ENCODE measurements at regions not wholly inside any gene's neighbourhood (a gene's known extent, or its start where the extent isn't known, plus 50 kb on each side); places are given as distances from the start of the nearest gene placed in this dataset.

- no peak for DNase-seq
These were observed 196.4 kb downstream of the NSUN3 start for GRCh38 chr3:94259291-94259690.

DNA sequence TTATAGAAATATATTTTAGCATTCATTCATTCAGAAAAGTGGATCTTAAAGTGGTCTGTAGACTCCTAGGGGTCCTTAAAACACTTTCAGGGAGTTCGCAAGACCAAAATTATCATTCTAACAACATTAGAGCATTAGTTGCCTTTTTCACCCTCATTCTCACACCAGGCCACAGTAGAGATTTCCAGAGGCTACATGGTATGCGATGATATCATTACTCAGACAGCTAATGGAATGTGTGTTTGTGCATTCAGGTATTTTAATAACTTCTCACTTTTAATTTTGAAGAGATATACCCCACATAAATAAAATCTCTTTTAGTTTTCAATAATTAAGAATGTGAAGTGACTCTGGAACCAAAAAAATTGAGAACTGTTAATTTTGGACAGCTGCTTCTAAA lies 206.9 kb downstream of the NSUN3 start:
- peak; percentile 44 for DNase-seq

- peak; percentile 31 for DNase-seq
These were observed 209.2 kb downstream of the NSUN3 start for GRCh38 chr3:94272016-94272415.

- no peak for DNase-seq
These were observed 218.1 kb downstream of the NSUN3 start for GRCh38 chr3:94280958-94281357.

DNA sequence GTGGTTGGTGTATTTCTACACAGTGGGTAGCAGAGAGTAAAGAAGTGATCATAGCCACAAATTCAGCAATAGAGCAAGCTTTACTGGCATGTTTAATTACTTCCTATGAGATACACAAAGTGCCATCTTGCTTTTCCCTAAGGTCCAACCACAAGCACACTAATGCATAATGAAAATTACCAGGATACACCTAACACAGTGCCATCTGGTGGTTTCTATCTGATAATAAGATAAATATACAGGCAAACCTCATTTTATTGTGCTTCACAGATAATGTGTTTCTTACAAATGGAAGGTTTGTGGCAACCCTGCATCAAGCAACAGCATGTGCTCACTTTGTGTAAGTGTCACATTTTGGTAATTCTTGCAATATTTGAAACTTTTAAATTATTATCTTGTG lies 223.0 kb downstream of the NSUN3 start:
- DNase-seq = peak; percentile 17

DNA sequence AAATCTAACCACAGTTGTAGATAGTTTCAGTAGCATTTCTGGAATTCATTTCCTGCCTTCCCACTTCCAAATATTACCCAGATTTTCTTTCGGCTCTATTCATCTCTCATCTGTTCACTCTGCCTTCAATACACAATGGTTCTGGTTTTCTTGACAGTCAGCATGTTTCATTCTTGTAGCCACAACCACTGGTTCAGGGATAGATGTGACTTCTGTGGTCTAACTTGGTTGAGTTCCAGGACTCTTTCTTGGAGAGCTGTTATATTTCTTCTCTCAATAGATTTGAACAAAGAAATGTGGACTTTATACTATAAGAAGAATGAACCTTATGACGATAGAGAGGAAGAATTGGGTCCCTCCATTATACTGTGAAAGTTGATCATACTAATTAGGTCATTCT lies 228.8 kb downstream of the NSUN3 start:
- DNase-seq = peak; percentile 51

DNA sequence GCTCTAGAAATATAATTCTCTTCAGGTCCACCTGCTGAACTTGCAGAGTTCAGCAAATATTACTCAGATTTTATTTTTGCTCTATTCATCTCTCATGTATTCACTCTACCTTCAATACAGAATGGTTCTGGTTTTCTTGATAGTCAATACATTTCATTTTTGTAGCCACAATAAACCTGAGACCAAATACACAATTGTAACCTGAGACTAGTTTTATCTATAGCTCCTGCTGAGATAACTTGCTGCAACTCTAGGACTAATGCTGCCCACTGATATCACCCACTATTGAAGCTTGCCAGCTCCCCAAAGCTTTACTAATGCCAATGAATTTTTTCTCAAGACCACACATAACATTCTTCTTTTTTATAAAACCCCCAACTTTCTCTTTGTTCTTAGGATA lies 229.3 kb downstream of the NSUN3 start:
- no peak for DNase-seq

GRCh38 chr3:94293793-94294195 lies 230.9 kb downstream of the NSUN3 start:
- peak; percentile 3 for DNase-seq

GRCh38 chr3:94294806-94295205 lies 231.9 kb downstream of the NSUN3 start:
- DNase-seq = no peak

DNA sequence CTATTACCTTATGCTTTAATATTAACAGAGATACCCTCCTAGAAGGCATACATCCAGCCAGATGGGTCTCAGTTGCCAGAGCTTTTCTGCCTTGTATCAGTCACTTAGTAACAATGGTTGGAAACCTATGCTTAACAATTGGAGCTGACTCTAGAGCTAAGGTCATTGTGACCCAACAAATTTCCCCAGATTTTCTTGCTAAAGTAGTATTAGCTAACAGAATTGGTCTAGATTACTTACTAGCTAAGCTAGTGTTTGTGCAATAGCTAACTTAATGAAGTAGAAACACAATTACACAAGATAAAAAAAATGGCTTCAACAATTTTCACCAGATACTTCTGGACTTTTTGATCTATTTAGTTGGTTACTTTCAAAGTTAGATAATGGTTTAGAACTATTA lies 236.9 kb downstream of the NSUN3 start:
- DNase-seq = no peak

GRCh38 chr3:94301366-94301765 lies 238.5 kb downstream of the NSUN3 start:
- DNase-seq = no peak

- no peak for DNase-seq
These were observed 240.4 kb downstream of the NSUN3 start for GRCh38 chr3:94303266-94303665.

DNA sequence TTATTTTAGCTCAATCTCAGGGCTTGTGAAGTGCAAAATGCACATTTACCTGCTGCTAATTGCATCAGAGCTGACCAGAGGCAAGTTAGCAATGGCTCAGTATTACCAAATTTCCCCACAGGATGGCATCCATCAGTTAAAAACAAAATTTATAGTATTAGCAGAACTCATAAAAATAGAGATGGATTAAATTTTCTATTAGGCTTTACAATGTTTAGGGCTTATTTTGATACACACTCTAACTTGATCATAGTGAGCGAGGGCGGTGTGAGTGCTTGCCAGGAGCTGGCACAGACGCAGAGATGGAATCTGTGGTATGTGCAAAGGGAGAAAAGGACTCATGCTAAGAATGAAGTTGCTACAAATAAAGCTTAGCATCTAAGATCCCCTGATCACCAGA lies 241.0 kb downstream of the NSUN3 start:
- peak; percentile 29 for DNase-seq

- no peak for DNase-seq
These were observed 242.1 kb downstream of the NSUN3 start for GRCh38 chr3:94304954-94305353.

DNA sequence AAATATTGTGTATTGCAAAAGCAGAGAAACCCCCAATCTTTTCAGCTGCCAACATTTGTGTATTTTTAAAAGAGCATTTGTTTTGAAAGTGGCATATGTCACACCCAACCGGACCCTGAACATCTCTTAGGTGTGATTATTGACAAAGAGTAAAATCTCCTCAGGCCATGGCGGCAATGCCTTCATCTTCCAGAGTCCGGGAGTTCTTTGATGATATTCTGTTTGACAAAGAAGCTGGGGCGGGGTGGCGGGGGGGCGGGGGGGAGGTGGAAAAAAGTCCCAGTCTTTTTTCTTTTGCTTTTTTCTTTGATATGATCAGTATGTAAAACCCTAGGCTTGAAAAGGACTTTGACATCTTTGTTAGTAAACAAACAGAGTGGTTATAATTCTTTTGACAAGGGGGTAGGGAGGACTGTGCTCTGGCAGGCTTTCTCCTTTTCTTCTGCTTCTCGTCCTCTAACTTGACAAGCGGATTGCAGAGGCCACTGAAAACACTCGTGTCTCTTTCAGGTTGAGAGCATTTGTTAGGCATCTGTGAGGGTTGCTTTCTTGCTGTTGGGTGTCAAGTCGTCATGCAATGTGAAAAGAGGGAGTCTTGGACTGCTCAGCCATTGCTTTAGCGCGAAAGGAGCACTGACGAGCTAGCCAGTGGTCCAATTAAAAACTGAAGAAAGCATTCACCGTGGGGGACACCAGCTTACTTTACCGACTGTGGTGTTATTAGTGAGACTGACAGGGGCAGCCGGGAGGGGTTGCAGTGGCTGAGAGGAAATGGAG lies 243.2 kb downstream of the NSUN3 start:
- no peak for DNase-seq

GRCh38 chr3:94307588-94307987 lies 244.7 kb downstream of the NSUN3 start:
- no peak for DNase-seq

DNA sequence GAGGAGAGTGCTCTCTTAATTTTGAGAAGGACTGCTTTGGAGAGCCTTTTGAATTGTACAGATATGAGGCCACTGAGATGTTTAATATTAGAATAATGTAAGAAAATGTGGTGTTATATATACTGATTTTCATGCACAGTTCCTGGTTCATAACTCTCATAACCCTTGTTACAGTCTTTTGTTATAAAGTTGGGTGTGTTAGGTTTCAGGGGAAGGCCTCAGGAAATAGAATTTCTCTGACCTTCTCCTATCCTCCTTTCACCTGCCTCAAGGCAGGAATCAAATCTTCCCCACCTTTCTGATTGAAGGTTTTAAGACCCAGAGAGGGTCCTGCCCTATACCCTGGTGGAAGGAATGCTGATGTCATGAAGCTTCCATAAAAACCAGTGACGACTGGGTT lies 245.9 kb downstream of the NSUN3 start:
- DNase-seq = no peak

DNA sequence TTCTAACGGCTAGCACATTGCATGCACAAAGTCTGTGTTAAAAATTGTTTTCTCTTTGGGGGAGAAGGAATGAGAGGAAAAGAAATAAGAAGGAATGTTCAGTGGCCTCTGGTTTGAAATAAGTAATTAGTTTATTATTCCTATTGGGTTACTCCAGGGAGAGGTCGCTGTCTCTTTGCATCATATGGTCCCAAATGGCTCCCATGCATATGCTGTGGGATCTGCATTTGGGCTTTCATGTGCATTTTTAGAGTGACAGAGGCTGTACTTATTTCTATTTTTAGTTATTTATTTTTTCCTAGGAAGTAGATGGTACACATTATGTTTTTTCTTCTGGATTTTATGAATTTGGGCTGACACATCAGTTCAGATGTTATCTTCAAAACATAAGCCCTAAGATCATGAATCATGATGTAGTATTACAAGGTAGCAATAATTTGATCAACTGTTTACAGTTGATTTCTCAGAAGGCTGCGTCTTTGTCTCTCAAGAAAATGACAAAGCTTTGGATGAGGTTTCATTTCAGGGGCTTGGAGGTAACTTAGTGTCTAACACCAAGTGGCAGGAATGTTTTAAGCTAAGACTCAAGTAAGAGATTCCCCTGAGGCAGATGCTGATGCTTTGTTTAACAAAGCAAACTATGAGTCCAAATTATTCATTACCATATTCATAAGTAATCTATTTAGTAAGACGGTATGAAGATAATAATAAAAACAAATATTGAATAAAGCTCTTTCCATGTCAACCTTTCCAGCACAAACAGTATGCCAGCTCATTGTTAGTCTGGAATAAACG lies 247.7 kb downstream of the NSUN3 start:
- no peak for DNase-seq

DNA sequence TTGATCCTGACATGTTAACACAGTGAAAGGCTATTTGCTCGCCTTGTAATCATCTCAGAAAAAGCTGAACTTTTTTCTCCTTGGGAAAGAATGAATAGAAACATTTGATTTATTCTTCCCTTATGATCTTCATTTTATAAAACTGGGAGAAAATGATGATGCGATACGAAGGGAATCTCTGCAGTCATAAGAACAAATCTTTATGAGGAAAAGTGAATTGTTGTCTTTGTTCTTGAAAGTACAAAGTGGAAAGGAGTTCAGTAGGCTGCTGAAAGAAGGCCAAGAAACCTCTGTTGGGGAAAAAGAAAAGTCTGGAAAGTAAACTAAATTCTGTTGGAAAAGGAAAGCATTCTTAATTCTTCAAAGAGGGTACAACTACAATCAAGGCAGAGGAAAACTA lies 248.8 kb downstream of the NSUN3 start:
- no peak for DNase-seq

- no peak for DNase-seq
These were observed 251.5 kb downstream of the NSUN3 start for GRCh38 chr3:94314218-94314883.

DNA sequence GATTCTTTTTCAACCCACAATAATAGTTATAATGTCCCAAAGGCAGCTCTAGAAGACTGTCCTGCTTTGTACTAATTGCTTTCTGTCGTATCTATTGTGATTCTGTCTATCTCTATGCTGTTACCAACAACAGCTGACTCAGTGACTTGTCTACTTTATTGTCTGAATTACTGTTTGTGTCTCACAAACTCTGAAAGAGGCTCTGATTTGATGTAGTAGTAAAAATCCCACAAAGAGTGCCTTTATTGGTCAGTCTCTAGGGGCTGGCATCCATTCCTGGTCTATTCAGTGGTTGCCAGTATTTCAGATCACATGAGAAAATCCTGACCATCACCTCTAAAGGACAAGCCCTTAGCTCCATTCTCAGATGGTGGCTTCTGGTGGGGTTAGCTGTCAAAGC lies 254.2 kb downstream of the NSUN3 start:
- no peak for DNase-seq

GRCh38 chr3:94323596-94323995 lies 260.7 kb downstream of the NSUN3 start:
- DNase-seq = no peak

DNA sequence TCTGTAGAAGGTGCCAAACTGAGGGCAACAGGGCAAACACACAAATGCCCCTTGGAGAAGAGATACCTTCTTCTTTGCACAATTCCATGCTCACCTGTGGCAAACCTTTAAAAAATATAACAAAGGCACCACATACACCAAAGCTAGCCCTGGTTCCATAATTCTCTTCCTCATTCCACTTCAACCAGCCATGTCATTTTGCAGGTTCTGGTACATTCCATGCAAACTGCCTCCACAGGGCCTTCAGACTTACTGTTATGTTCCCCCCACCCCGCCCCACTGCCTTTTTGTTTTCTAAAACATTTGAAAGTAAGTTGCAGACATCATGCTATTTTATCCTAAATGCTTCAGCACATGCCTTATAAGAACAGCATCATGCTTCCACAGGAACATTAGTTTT lies 269.0 kb downstream of the NSUN3 start:
- DNase-seq = no peak
